Glutamatergic neuron (in vitro differentiated cells): ENCODE measurements at regions not wholly inside any gene's neighbourhood (a gene's known extent, or its start where the extent isn't known, plus 50 kb on each side); places are given as distances from the start of the nearest gene placed in this dataset.

Source experiments
- DNase-seq: peaks from one replicate; pipeline ENCODE4 v3.0.0; 2022
- H3K27ac Mint-ChIP-seq: one replicate; pipeline ENCODE4 v1.8.0; 2020; ENCODE audit warnings: mild to moderate bottlenecking, mixed read lengths, inconsistent platforms; ENCODE audit not compliant: unreplicated experiment
- H3K27me3 Mint-ChIP-seq: one replicate; pipeline ENCODE4 v1.8.0; 2020; ENCODE audit warnings: mild to moderate bottlenecking, moderate library complexity, mixed read lengths, inconsistent platforms; ENCODE audit not compliant: unreplicated experiment
- H3K36me3 Mint-ChIP-seq: one replicate; pipeline ENCODE4 v1.8.0; 2020; ENCODE audit warnings: mild to moderate bottlenecking, mixed read lengths, inconsistent platforms; ENCODE audit not compliant: unreplicated experiment
- H3K4me1 Mint-ChIP-seq: one replicate; pipeline ENCODE4 v1.8.0; 2020; ENCODE audit warnings: mild to moderate bottlenecking, low read depth, mixed read lengths, inconsistent platforms; ENCODE audit not compliant: unreplicated experiment
- H3K4me3 Mint-ChIP-seq: one replicate; pipeline ENCODE4 v1.8.0; 2020; ENCODE audit warnings: mild to moderate bottlenecking, mixed read lengths, inconsistent platforms; ENCODE audit not compliant: unreplicated experiment
- H3K9me3 Mint-ChIP-seq: one replicate; pipeline ENCODE4 v1.8.0; 2020; ENCODE audit warnings: mild to moderate bottlenecking, moderate library complexity, mixed read lengths, inconsistent platforms; ENCODE audit not compliant: unreplicated experiment
- TF ChIP-seq, protein P1 (sequence below): fragments of 200-600 bp; sonication (generic); IDR thresholded peaks from one replicate; pipeline ENCODE4 v1.5.0; 2021; ENCODE audit not compliant: partially characterized antibody, unreplicated experiment

DNA sequence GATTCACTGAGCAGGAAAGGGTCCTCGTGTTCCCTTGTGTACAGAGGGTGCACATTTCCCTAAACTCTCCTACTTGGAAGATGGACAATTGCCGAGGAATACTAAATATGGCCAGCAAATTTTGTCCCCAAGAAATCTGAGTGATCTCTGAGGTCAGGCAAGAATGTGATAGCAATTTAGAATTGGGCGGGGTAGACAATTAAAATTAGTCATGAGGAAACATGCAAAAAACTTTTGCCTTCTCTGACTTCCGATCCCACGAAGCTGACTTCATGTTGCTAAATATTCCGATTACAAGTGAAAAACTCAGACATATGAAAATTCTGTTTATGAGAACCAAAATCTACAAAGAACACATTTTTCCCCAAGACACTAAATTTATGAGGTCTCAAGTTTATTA, 453.9 kb upstream of the ZFP42 start:
- DNase-seq, result no peak
- Mint-ChIP-seq H3K9me3 (no peaks in the 10 kb centered on the region), H3K4me1 (no peaks in the 10 kb centered on the region), H3K27ac (no peak overlapping the region), H3K36me3 (no peaks in the 10 kb centered on the region), H3K4me3 (no peak overlapping the region), H3K27me3 (no peaks in the 10 kb centered on the region)
- TF ChIP-seq, protein P1, sequence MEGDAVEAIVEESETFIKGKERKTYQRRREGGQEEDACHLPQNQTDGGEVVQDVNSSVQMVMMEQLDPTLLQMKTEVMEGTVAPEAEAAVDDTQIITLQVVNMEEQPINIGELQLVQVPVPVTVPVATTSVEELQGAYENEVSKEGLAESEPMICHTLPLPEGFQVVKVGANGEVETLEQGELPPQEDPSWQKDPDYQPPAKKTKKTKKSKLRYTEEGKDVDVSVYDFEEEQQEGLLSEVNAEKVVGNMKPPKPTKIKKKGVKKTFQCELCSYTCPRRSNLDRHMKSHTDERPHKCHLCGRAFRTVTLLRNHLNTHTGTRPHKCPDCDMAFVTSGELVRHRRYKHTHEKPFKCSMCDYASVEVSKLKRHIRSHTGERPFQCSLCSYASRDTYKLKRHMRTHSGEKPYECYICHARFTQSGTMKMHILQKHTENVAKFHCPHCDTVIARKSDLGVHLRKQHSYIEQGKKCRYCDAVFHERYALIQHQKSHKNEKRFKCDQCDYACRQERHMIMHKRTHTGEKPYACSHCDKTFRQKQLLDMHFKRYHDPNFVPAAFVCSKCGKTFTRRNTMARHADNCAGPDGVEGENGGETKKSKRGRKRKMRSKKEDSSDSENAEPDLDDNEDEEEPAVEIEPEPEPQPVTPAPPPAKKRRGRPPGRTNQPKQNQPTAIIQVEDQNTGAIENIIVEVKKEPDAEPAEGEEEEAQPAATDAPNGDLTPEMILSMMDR, result no peak

DNA sequence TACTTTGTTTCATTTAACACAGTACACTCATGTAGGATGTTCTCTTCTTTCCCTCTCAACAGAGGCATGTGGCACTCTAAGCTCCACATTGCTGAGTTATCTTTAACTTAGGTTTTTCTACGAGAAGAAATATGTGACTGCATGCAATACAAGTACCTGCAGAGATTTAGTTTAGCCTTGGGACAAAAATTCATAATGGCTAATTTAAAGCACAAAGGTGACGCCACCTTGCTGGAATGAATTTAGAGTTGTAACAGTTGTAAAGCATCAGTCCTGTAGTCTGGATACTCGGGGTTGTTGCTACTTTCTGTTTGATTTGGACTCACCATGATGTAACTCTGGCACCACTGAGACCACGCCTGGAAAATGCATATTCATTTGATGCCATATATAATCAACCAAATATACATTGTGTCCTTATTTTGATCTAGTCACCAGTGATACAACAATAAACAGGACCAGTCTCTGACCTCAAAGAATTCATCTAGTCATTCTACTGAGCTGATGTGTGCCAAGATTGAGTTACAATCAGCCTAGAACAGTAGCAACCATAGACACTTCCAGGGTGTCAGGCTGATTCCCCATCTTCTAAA, 451.0 kb upstream of the ZFP42 start:
- no peaks in the 10 kb centered on the region for H3K4me1 Mint-ChIP-seq
- H3K27me3 Mint-ChIP-seq, result no peaks in the 10 kb centered on the region
- TF ChIP-seq, protein P1, result no peak
- H3K36me3 Mint-ChIP-seq, result no peaks in the 10 kb centered on the region
- DNase-seq, result no peak
- no peaks in the 10 kb centered on the region for H3K9me3 Mint-ChIP-seq
- H3K4me3 Mint-ChIP-seq, result no peak overlapping the region
- no peak overlapping the region for H3K27ac Mint-ChIP-seq

DNA sequence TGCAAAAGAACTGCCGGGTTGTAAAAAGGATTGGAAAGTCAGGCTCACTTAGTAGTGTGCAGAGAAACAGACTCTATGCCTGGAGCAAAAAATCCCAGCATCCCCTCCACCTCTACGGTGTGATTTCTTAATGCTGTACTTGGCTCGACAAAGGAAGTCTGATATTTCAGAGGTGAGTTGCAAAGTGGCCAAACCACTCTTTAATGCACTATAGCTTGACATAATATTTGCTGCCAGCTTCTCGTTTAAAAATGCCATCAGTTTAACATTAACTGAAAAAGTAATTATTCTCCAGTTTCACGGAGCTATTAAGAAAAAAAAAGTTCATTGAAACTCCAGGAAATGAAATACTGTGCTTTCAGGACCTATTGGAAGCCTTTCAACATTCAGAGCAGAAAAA, 448.3 kb upstream of the ZFP42 start:
- H3K27me3 Mint-ChIP-seq, result no peaks in the 10 kb centered on the region
- DNase-seq, result no peak
- no peak overlapping the region for H3K4me3 Mint-ChIP-seq

DNA sequence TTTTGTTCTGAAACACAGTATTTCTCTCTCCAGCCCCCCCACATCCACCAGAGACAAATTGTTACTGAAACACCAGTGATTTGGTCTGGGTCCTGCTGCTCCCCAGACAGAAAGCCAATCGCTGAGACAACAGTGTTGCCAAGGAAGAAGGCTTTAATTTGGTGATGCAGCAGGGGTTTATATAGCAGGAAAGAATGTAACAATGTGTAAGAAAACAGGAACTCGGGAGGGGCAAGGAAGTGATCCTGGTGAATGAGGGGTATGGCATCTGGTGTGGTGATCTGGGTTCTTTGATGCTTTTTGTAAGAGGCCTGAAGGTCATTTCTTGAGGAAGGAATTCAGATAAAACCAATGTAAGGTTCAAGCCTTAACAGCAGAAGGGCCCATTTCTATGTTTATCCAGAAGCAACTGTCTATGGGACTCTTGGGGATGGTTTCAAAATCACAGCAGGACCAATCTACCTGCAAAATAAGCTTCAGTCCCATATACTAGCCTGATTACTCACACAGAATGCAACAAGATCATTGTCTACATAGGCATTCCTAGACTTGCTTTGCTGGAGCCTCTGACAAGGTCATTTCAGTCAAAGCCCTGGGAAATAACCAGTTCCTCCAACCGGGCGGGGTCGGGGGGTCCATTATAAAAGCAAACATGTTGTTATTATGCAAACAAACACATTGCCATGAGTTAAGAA, 445.2 kb upstream of the ZFP42 start:
- no peaks in the 10 kb centered on the region for H3K4me1 Mint-ChIP-seq
- no peak for DNase-seq
- H3K36me3 Mint-ChIP-seq, result no peaks in the 10 kb centered on the region
- no peak overlapping the region for H3K4me3 Mint-ChIP-seq
- H3K27ac Mint-ChIP-seq, result no peak overlapping the region
- TF ChIP-seq, protein P1, result no peak
- no peaks in the 10 kb centered on the region for H3K27me3 Mint-ChIP-seq
- no peaks in the 10 kb centered on the region for H3K9me3 Mint-ChIP-seq

More for the DNA sequence above, 448.3 kb upstream of the ZFP42 start:
- Mint-ChIP-seq H3K27ac (no peak overlapping the region), H3K36me3 (no peaks in the 10 kb centered on the region), H3K4me1 (no peaks in the 10 kb centered on the region), H3K9me3 (no peaks in the 10 kb centered on the region)
- TF ChIP-seq, protein P1, result no peak

DNA sequence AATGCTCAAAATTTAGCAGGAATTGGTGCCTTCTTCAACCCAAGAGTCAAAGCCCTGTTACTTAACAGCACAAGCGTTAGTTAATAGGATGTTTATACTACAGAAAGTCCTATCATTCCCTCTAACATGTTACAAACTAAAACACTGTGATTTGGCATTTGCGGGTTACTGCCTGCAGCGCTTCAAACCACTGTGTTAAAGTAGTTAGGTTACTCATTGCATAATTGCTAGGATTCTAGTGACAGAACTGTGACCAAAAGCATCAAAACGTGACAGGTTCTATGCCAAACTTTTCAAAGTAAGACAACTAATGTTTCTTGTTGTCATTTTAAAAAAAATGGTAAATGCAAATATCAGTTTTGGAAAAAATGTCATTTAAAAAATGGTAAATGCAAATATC, 442.8 kb upstream of the ZFP42 start:
- no peak overlapping the region for H3K4me3 Mint-ChIP-seq
- no peaks in the 10 kb centered on the region for H3K4me1 Mint-ChIP-seq
- no peaks in the 10 kb centered on the region for H3K9me3 Mint-ChIP-seq
- TF ChIP-seq, protein P1, result no peak
- H3K27ac Mint-ChIP-seq, result no peak overlapping the region
- no peaks in the 10 kb centered on the region for H3K27me3 Mint-ChIP-seq
- DNase-seq, result no peak
- no peaks in the 10 kb centered on the region for H3K36me3 Mint-ChIP-seq
